ENCODE measurements at regions not wholly inside any gene's neighbourhood (a gene's known extent, or its start where the extent isn't known, plus 50 kb on each side); places are given as distances from the start of the nearest gene placed in this dataset.
"Not testable (repeated sequence)": the region's sequence is repeated elsewhere in the genome, so short reads cannot be mapped to it uniquely, and the experiment has no call there.

GRCh38 chr3:177693616-177694264, 496.5 kb upstream of the TBL1XR1 start:
- FAIRE-seq (no peak), DNase-seq (ENCODE audit: insufficient read length) (no peak)
- no peak for TF ChIP-seq POLR2AphosphoS5 (IDR thresholded peaks at IDR 0.05; ENCODE audit: low read depth, low read length)
- no peak for TF ChIP-seq TAF1 (IDR thresholded peaks at IDR 0.05; ENCODE audit: borderline replicate concordance, low read depth, low read length)
- no peak for TF ChIP-seq POLR2A (IDR thresholded peaks at IDR 0.05; ENCODE audit: low read depth, low read length)

GRCh38 chr3:177694316-177694715, 497.0 kb upstream of the TBL1XR1 start:
- no peak for TF ChIP-seq POLR2AphosphoS5 (IDR thresholded peaks at IDR 0.05; ENCODE audit: low read depth, low read length)
- TF ChIP-seq POLR2A (IDR thresholded peaks at IDR 0.05; ENCODE audit: low read depth, low read length) = no peak
- no peak for TF ChIP-seq TAF1 (IDR thresholded peaks at IDR 0.05; ENCODE audit: borderline replicate concordance, low read depth, low read length)
- FAIRE-seq (no peak), DNase-seq (ENCODE audit: insufficient read length) (no peak)

- FAIRE-seq (no peak), DNase-seq (ENCODE audit: insufficient read length) (no peak)
- TF ChIP-seq POLR2AphosphoS5 (IDR thresholded peaks at IDR 0.05; ENCODE audit: low read depth, low read length) = no peak
- no peak for TF ChIP-seq TAF1 (IDR thresholded peaks at IDR 0.05; ENCODE audit: borderline replicate concordance, low read depth, low read length)
- no peak for TF ChIP-seq POLR2A (IDR thresholded peaks at IDR 0.05; ENCODE audit: low read depth, low read length)
Measured at GRCh38 chr3:177694951-177695350, 497.7 kb upstream of the TBL1XR1 start.

- TF ChIP-seq POLR2AphosphoS5 (IDR thresholded peaks at IDR 0.05; ENCODE audit: low read depth, low read length) = no peak
- no peak for TF ChIP-seq POLR2A (IDR thresholded peaks at IDR 0.05; ENCODE audit: low read depth, low read length)
- TF ChIP-seq TAF1 (IDR thresholded peaks at IDR 0.05; ENCODE audit: borderline replicate concordance, low read depth, low read length) = no peak
- DNase-seq (ENCODE audit: insufficient read length) = no peak
- no peak for FAIRE-seq
Measured at GRCh38 chr3:177700117-177700516, 502.8 kb upstream of the TBL1XR1 start.

- DNase-seq (ENCODE audit: insufficient read length) = no peak
- no peak for FAIRE-seq
- TF ChIP-seq TAF1 (IDR thresholded peaks at IDR 0.05; ENCODE audit: borderline replicate concordance, low read depth, low read length) (no peak), POLR2A (IDR thresholded peaks at IDR 0.05; ENCODE audit: low read depth, low read length) (no peak), POLR2AphosphoS5 (IDR thresholded peaks at IDR 0.05; ENCODE audit: low read depth, low read length) (no peak)
Measured at GRCh38 chr3:177703788-177704187, 506.5 kb upstream of the TBL1XR1 start.

GRCh38 chr3:177705976-177706823, 508.9 kb upstream of the TBL1XR1 start:
- no peak for FAIRE-seq
- no peak for DNase-seq (ENCODE audit: insufficient read length)
- no peak for TF ChIP-seq TAF1 (IDR thresholded peaks at IDR 0.05; ENCODE audit: borderline replicate concordance, low read depth, low read length)
- no peak for TF ChIP-seq POLR2A (IDR thresholded peaks at IDR 0.05; ENCODE audit: low read depth, low read length)
- TF ChIP-seq POLR2AphosphoS5 (IDR thresholded peaks at IDR 0.05; ENCODE audit: low read depth, low read length) = no peak

GRCh38 chr3:177709470-177709869, 512.2 kb upstream of the TBL1XR1 start:
- DNase-seq (ENCODE audit: insufficient read length); FAIRE-seq: not testable (repeated sequence)

- DNase-seq (ENCODE audit: insufficient read length) (no peak), FAIRE-seq (no peak)
- TF ChIP-seq TAF1 (IDR thresholded peaks at IDR 0.05; ENCODE audit: borderline replicate concordance, low read depth, low read length) (no peak), POLR2AphosphoS5 (IDR thresholded peaks at IDR 0.05; ENCODE audit: low read depth, low read length) (no peak), POLR2A (IDR thresholded peaks at IDR 0.05; ENCODE audit: low read depth, low read length) (no peak)
Measured at GRCh38 chr3:177710506-177710905, 513.2 kb upstream of the TBL1XR1 start.

- DNase-seq (ENCODE audit: insufficient read length) = no peak
- no peak for FAIRE-seq
- TF ChIP-seq TAF1 (IDR thresholded peaks at IDR 0.05; ENCODE audit: borderline replicate concordance, low read depth, low read length) = no peak
- TF ChIP-seq POLR2AphosphoS5 (IDR thresholded peaks at IDR 0.05; ENCODE audit: low read depth, low read length) = no peak
- TF ChIP-seq POLR2A (IDR thresholded peaks at IDR 0.05; ENCODE audit: low read depth, low read length) = no peak
Measured at GRCh38 chr3:177711637-177712036, 514.4 kb upstream of the TBL1XR1 start.

GRCh38 chr3:177713928-177714900, 516.9 kb upstream of the TBL1XR1 start:
- no peak for TF ChIP-seq TAF1 (IDR thresholded peaks at IDR 0.05; ENCODE audit: borderline replicate concordance, low read depth, low read length)
- no peak for TF ChIP-seq POLR2AphosphoS5 (IDR thresholded peaks at IDR 0.05; ENCODE audit: low read depth, low read length)
- TF ChIP-seq POLR2A (IDR thresholded peaks at IDR 0.05; ENCODE audit: low read depth, low read length) = no peak
- DNase-seq (ENCODE audit: insufficient read length) (no peak), FAIRE-seq (no peak)

- DNase-seq (ENCODE audit: insufficient read length) = no peak
- no peak for TF ChIP-seq POLR2AphosphoS5 (IDR thresholded peaks at IDR 0.05; ENCODE audit: low read depth, low read length)
- TF ChIP-seq TAF1 (IDR thresholded peaks at IDR 0.05; ENCODE audit: borderline replicate concordance, low read depth, low read length) = no peak
- TF ChIP-seq POLR2A (IDR thresholded peaks at IDR 0.05; ENCODE audit: low read depth, low read length) = no peak
- FAIRE-seq = no peak
Measured at GRCh38 chr3:177714945-177715344, 517.7 kb upstream of the TBL1XR1 start.
